OCI-LY1 (cell line): ENCODE measurements at regions not wholly inside any gene's neighbourhood (a gene's known extent, or its start where the extent isn't known, plus 50 kb on each side); places are given as distances from the start of the nearest gene placed in this dataset.

ENCODE experiments used
- CTCF ChIP-seq: fragments of 200-600 bp; sonication (generic), shearing (Covaris generic); IDR thresholded peaks from 2 replicates; pipeline ENCODE4 v1.5.1; 2017; ENCODE audit warnings: mild to moderate bottlenecking, antibody characterized with exemption, low read length, moderate library complexity, mixed read lengths
- EZH2 ChIP-seq: fragments of 200-600 bp; sonication (generic), shearing (Covaris generic); IDR thresholded peaks from 2 replicates; pipeline ENCODE4 v1.8.0; 2017; ENCODE audit warnings: borderline replicate concordance, mixed run types, mild to moderate bottlenecking, antibody characterized with exemption, low read length, moderate library complexity, mixed read lengths

GRCh38 chr22:34973016-34973415 lies 92.9 kb upstream of the ISX start:
- TF ChIP-seq CTCF (no peak), EZH2 (no peak)
